Adrenal gland (tissue), 5 donors: ENCODE measurements at regions not wholly inside any gene's neighbourhood (a gene's known extent, or its start where the extent isn't known, plus 50 kb on each side); places are given as distances from the start of the nearest gene placed in this dataset.

Source experiments
- CTCF ChIP-seq, 6 experiments: fragments of 450-650 bp in 4 of 6; fragments of 200-600 bp in 2 of 6; sonication (generic) in 1 of 6; IDR thresholded peaks; 1 replicate in 5 of 6; 2 replicates in 1 of 6; pipeline versions ENCODE4 v1.5.1 to v1.8.0; 2016 to 2021; ENCODE audit warnings: antibody characterized with exemption in 6 of 6, mild to moderate bottlenecking in 2 of 6, moderate library complexity in 1 of 6
- POLR2A ChIP-seq, 2 donors: fragments of 450-650 bp; IDR thresholded peaks; one replicate each; pipeline ENCODE4 v1.6.1; 2017; ENCODE audit warnings: antibody characterized with exemption in 2 of 2, mild to moderate bottlenecking in 2 of 2, moderate library complexity in 1 of 2
- donor health status: DM: no; HTN: no; CAD: no.

DNA sequence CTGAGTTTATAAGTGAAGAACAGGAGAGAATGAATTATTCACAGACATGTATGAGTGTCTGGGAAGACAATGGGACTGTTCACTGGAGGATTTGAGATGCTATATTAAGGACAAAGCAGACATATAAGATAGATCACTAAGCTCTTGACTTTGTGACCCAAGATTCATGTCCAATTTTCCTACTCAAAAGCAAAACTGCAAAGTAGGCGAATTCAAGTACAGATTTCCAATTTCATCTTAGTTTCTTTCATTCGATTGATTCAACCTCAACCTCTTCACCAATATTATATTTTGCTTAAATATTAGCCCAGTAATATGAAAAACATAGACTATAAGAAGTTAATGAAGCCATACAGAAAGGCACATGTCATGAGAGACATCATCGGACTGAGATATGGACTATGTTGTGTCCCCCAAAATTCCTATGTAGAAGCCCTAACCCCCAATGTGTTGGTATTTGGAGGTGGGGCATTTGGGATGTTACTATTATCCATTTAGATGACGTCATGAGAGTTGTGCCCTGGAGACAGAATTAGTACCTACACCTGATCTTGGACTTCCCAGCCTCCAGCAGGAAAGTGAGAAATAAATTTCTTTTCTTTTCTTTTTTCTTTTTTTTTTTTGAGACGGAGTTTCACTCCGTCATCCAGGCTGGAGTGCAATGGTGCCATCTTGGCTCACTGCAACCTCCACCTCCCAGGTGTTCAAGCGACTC is 353.7 kb upstream of the AKR1E2 start:
- TF ChIP-seq CTCF (IDR thresholded peaks at IDR 0.05) (no peak), POLR2A (IDR thresholded peaks at IDR 0.05) (no peak)
